Endodermal cell (in vitro differentiated cells): ENCODE measurements at regions not wholly inside any gene's neighbourhood (a gene's known extent, or its start where the extent isn't known, plus 50 kb on each side); places are given as distances from the start of the nearest gene placed in this dataset.

Experiments
- DNase-seq: peaks from one replicate; pipeline ENCODE4 v3.0.0-alpha.2; 2017
- H3K27ac ChIP-seq: 2 replicates; pipeline ENCODE4 v1.5.1; 2013; ENCODE audit warnings: mild to moderate bottlenecking, low read depth, low read length, moderate library complexity
- H3K27me3 ChIP-seq: 2 replicates; pipeline ENCODE4 v1.6.1; 2013; ENCODE audit warnings: mild to moderate bottlenecking, low read length, moderate library complexity; ENCODE audit not compliant: insufficient read depth, control insufficient read depth, poor library complexity, severe bottlenecking
- H3K36me3 ChIP-seq: 2 replicates; pipeline ENCODE4 v1.7.0; 2013; ENCODE audit warnings: mild to moderate bottlenecking, low read length, moderate library complexity; ENCODE audit not compliant: control insufficient read depth, insufficient read depth
- H3K4me1 ChIP-seq: one replicate; pipeline ENCODE4 v1.7.0; 2013; ENCODE audit warnings: low read length; ENCODE audit not compliant: control insufficient read depth, insufficient read depth
- H3K4me3 ChIP-seq: 2 replicates; pipeline ENCODE4 v1.5.1; 2013; ENCODE audit warnings: mild to moderate bottlenecking, low read length, moderate library complexity
- H3K9ac ChIP-seq: 2 replicates; pipeline ENCODE4 v1.6.1; 2013; ENCODE audit warnings: mild to moderate bottlenecking, low read length, moderate library complexity; ENCODE audit not compliant: poor library complexity, severe bottlenecking; ENCODE audit errors: extremely low read depth
- H3K9me3 ChIP-seq: 2 replicates; pipeline ENCODE4 v1.6.1; 2013; ENCODE audit warnings: mild to moderate bottlenecking, low read length, moderate library complexity; ENCODE audit not compliant: control insufficient read depth
- H3K27ac Mint-ChIP-seq: 2 replicates; pipeline ENCODE4 v1.8.0; 2020; ENCODE audit warnings: mixed read lengths
- H3K27me3 Mint-ChIP-seq: 2 replicates; pipeline ENCODE4 v1.8.0; 2021; ENCODE audit warnings: mild to moderate bottlenecking, mixed read lengths; ENCODE audit not compliant: insufficient read depth
- H3K36me3 Mint-ChIP-seq: 2 replicates; pipeline ENCODE4 v1.8.0; 2020; ENCODE audit warnings: low read depth, mixed read lengths
- H3K4me1 Mint-ChIP-seq: 2 replicates; pipeline ENCODE4 v1.8.0; 2020; ENCODE audit warnings: mixed read lengths
- H3K4me3 Mint-ChIP-seq: 2 replicates; pipeline ENCODE4 v1.8.0; 2020; ENCODE audit warnings: mild to moderate bottlenecking, moderate library complexity, mixed read lengths
- H3K9me3 Mint-ChIP-seq: 2 replicates; pipeline ENCODE4 v1.8.0; 2020; ENCODE audit warnings: mild to moderate bottlenecking, mixed read lengths
- CTCF ChIP-seq: fragments of 200-600 bp; sonication (generic); conservative IDR thresholded peaks from 2 replicates; pipeline ENCODE4 v1.5.0; 2021; ENCODE audit warnings: antibody characterized with exemption, mild to moderate bottlenecking
- WGBS, 2 experiments: methylation state at CpG; one replicate each; pipeline versions ENCODE4 v1.1.5 to v1.1.7; 2013; ENCODE audit warnings: missing lambda C conversion rate in 2 of 2, mixed read lengths in 1 of 2; ENCODE audit not compliant: insufficient coverage in 1 of 2, insufficient read length in 1 of 2; 5-methylcytosine and 5-hydroxymethylcytosine counted together

GRCh38 chr12:92634730-92635129, 68.1 kb upstream of the PLEKHG7 start:
- Mint-ChIP-seq H3K27ac (no peak overlapping the region), H3K4me3 (no peak overlapping the region), H3K9me3 (no peaks in the 10 kb centered on the region), H3K27me3 (no peaks in the 10 kb centered on the region), H3K36me3 (no peaks in the 10 kb centered on the region), H3K4me1 (peaks cover 14% of the 10 kb centered on the region)
- Histone ChIP-seq H3K27ac (no peak overlapping the region), H3K9me3 (no peaks in the 10 kb centered on the region), H3K36me3 (no peaks in the 10 kb centered on the region), H3K4me1 (no peaks in the 10 kb centered on the region), H3K4me3 (no peak overlapping the region), H3K9ac (no peak overlapping the region), H3K27me3 (no peaks in the 10 kb centered on the region)
- 90 to 93% methylated on average over 2 of the region's 2 CpGs for WGBS, 2 experiments
- no peak for DNase-seq
- no peak for TF ChIP-seq CTCF

DNA sequence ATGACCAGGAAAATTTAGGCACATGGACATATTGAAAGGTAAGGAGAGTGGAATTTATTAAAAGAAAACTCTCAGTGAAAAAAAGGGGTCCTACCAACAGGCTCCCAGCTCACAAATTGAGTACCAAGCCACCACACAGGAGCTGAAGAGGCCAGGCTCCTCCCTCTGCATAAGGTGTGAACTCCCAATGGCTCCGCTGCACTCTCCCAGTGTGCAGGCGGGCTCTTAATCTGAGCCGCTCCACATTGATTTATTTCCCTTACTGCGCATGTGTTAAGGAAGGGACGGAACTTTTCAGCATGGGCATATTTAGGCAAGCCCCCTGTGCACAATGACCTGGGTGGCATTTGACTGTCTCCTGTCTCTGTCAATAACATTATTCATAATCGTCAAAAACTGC, 68.6 kb upstream of the PLEKHG7 start:
- Mint-ChIP-seq H3K27me3 (no peaks in the 10 kb centered on the region), H3K4me1 (peaks cover 17% of the 10 kb centered on the region), H3K9me3 (no peaks in the 10 kb centered on the region), H3K4me3 (no peak overlapping the region), H3K27ac (no peak overlapping the region), H3K36me3 (no peaks in the 10 kb centered on the region)
- Histone ChIP-seq H3K4me1 (no peaks in the 10 kb centered on the region), H3K27ac (no peak overlapping the region), H3K4me3 (no peak overlapping the region), H3K27me3 (no peaks in the 10 kb centered on the region), H3K9me3 (no peaks in the 10 kb centered on the region), H3K36me3 (no peaks in the 10 kb centered on the region), H3K9ac (no peak overlapping the region)
- 96 to 97% methylated on average over 5 to 6 of the region's 6 CpGs for WGBS, 2 experiments
- no peak for TF ChIP-seq CTCF
- no peak for DNase-seq

DNA sequence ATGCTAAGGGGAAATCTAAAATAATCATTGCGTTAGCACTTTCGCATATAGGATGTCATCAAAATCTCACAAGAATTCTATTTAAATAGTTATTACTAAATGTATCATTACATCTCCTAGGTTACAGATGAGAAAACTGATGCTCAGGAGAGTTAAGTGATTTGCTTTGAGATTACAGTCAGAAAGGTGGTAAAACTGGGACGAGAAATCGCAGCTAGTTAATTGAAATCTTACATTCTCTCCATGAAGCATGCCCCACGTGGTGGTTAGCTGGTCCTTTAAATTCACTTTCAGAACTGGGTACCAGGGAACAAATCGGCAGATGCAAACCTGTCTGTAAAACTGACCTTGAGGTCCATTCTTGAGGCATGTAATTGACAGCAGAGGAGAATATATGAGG, 71.8 kb upstream of the PLEKHG7 start:
- Histone ChIP-seq H3K4me1 (no peaks in the 10 kb centered on the region), H3K9ac (no peak overlapping the region), H3K4me3 (no peak overlapping the region), H3K9me3 (peaks cover 17% of the 10 kb centered on the region), H3K27me3 (no peaks in the 10 kb centered on the region), H3K27ac (no peak overlapping the region), H3K36me3 (no peaks in the 10 kb centered on the region)
- H3K27ac Mint-ChIP-seq: no peak overlapping the region
- no peaks in the 10 kb centered on the region for H3K27me3 Mint-ChIP-seq
- TF ChIP-seq CTCF: no peak
- H3K4me3 Mint-ChIP-seq: no peak overlapping the region
- H3K36me3 Mint-ChIP-seq: no peaks in the 10 kb centered on the region
- peaks cover 23% of the 10 kb centered on the region for H3K4me1 Mint-ChIP-seq
- peaks cover 9% of the 10 kb centered on the region for H3K9me3 Mint-ChIP-seq
- 89 to 96% methylated on average over 4 to 6 of the region's 6 CpGs for WGBS, 2 experiments
- DNase-seq: no peak
